22Rv1 (cell line): ENCODE measurements at regions not wholly inside any gene's neighbourhood (a gene's known extent, or its start where the extent isn't known, plus 50 kb on each side); places are given as distances from the start of the nearest gene placed in this dataset.

Experiments used
- ZFX ChIP-seq: fragments of 450-650 bp; IDR thresholded peaks from 2 replicates; pipeline ENCODE4 v1.6.1; 2017; ENCODE audit warnings: antibody characterized with exemption, borderline replicate concordance
- TF ChIP-seq, protein P1 (sequence below): fragments of 450-650 bp; IDR thresholded peaks from 2 replicates; pipeline ENCODE4 v1.5.1; 2017; ENCODE audit warnings: mild to moderate bottlenecking

- TF ChIP-seq, protein P1, sequence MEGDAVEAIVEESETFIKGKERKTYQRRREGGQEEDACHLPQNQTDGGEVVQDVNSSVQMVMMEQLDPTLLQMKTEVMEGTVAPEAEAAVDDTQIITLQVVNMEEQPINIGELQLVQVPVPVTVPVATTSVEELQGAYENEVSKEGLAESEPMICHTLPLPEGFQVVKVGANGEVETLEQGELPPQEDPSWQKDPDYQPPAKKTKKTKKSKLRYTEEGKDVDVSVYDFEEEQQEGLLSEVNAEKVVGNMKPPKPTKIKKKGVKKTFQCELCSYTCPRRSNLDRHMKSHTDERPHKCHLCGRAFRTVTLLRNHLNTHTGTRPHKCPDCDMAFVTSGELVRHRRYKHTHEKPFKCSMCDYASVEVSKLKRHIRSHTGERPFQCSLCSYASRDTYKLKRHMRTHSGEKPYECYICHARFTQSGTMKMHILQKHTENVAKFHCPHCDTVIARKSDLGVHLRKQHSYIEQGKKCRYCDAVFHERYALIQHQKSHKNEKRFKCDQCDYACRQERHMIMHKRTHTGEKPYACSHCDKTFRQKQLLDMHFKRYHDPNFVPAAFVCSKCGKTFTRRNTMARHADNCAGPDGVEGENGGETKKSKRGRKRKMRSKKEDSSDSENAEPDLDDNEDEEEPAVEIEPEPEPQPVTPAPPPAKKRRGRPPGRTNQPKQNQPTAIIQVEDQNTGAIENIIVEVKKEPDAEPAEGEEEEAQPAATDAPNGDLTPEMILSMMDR: no peak
- TF ChIP-seq ZFX: no peak
Measured at GRCh38 chr3:181885868-181886630, 174.3 kb downstream of the SOX2 start.
